NCI-H345 (cell line): ENCODE measurements at regions not wholly inside any gene's neighbourhood (a gene's known extent, or its start where the extent isn't known, plus 50 kb on each side); places are given as distances from the start of the nearest gene placed in this dataset.
"Not testable (repeated sequence)": the region's sequence is repeated elsewhere in the genome, so short reads cannot be mapped to it uniquely, and the experiment has no call there.

Experiments used
- DNase-seq: peaks from one replicate; lab custom pipeline; 2025; lab: John Stamatoyannopoulos, UW

- peak; percentile 14 for DNase-seq
Measured at GRCh38 chr15:98330692-98331435, 317.5 kb upstream of the IGF1R start.

- DNase-seq: no peak
Measured at GRCh38 chr15:98331676-98332075, 316.7 kb upstream of the IGF1R start.

GRCh38 chr15:98333251-98333650, 315.1 kb upstream of the IGF1R start:
- DNase-seq: no peak

- DNase-seq: no peak
Measured at GRCh38 chr15:98342911-98343310, 305.4 kb upstream of the IGF1R start.

GRCh38 chr15:98344591-98344990, 303.7 kb upstream of the IGF1R start:
- DNase-seq: no peak

- no peak for DNase-seq
Measured at GRCh38 chr15:98347001-98347400, 301.3 kb upstream of the IGF1R start.

- no peak for DNase-seq
Measured at GRCh38 chr15:98347866-98348265, 300.5 kb upstream of the IGF1R start.

GRCh38 chr15:98350276-98350675, 298.1 kb upstream of the IGF1R start:
- no peak for DNase-seq

GRCh38 chr15:98358274-98358673, 290.1 kb upstream of the IGF1R start:
- DNase-seq: not testable (repeated sequence)

GRCh38 chr15:98358971-98359370, 289.4 kb upstream of the IGF1R start:
- DNase-seq: no peak

- DNase-seq: no peak
Measured at GRCh38 chr15:98363416-98363815, 284.9 kb upstream of the IGF1R start.

GRCh38 chr15:98363955-98364354, 284.4 kb upstream of the IGF1R start:
- no peak for DNase-seq

- no peak for DNase-seq
Measured at GRCh38 chr15:98369081-98369716, 279.1 kb upstream of the IGF1R start.

- DNase-seq: no peak
Measured at GRCh38 chr15:98375513-98376340, 272.6 kb upstream of the IGF1R start.

- no peak for DNase-seq
Measured at GRCh38 chr15:98380721-98381120, 267.6 kb upstream of the IGF1R start.

- no peak for DNase-seq
Measured at GRCh38 chr15:98381446-98381845, 266.9 kb upstream of the IGF1R start.

- DNase-seq: no peak
Measured at GRCh38 chr15:98382139-98382538, 266.2 kb upstream of the IGF1R start.

- DNase-seq: no peak
Measured at GRCh38 chr15:98383571-98383970, 264.8 kb upstream of the IGF1R start.

GRCh38 chr15:98384328-98385029, 263.9 kb upstream of the IGF1R start:
- DNase-seq: no peak

GRCh38 chr15:98385752-98386381, 262.5 kb upstream of the IGF1R start:
- DNase-seq: no peak

- DNase-seq: no peak
Measured at GRCh38 chr15:98386561-98386960, 261.8 kb upstream of the IGF1R start.

GRCh38 chr15:98387866-98388265, 260.5 kb upstream of the IGF1R start:
- no peak for DNase-seq
